HG02938 (cell line): ENCODE measurements at regions not wholly inside any gene's neighbourhood (a gene's known extent, or its start where the extent isn't known, plus 50 kb on each side); places are given as distances from the start of the nearest gene placed in this dataset.
"Not testable (repeated sequence)": the region's sequence is repeated elsewhere in the genome, so short reads cannot be mapped to it uniquely, and the experiment has no call there.

Experiments used
- ATAC-seq: cut with Tn5 transposase; IDR thresholded peaks from one replicate; pipeline ENCODE4 v1.9.1; 2021; ENCODE audit warnings: mild to moderate bottlenecking, moderate library complexity; ENCODE audit not compliant: unreplicated experiment

DNA sequence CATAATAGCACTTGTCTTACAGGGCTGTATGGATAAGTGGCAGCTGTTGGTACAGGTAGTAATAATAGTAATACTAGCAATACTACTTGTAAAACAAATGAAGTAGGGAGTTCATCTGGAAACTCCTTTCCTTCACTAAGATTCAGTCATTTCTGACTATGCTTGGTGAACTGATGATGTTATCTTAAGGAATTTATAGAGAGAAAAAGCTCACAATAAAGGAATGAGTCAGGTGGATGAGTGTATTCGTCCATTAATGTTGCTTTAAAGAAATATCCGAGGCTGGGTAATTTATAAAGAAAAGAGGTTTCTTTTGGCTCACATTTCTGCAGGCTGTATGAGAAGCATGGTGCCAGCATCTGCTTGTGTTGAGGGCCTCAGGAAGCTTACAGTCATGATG, 477.3 kb downstream of the KLF12 start:
- ATAC-seq, result no peak

GRCh38 chr13:73653688-73654087, 480.5 kb downstream of the KLF12 start:
- ATAC-seq, result no peak

- ATAC-seq, result no peak
Measured at GRCh38 chr13:73647417-73647816, 486.8 kb downstream of the KLF12 start.

- not testable (repeated sequence) for ATAC-seq
Measured at GRCh38 chr13:73640476-73641179, 493.6 kb downstream of the KLF12 start.

- ATAC-seq, result no peak
Measured at GRCh38 chr13:73635166-73635787, 498.9 kb downstream of the KLF12 start.

DNA sequence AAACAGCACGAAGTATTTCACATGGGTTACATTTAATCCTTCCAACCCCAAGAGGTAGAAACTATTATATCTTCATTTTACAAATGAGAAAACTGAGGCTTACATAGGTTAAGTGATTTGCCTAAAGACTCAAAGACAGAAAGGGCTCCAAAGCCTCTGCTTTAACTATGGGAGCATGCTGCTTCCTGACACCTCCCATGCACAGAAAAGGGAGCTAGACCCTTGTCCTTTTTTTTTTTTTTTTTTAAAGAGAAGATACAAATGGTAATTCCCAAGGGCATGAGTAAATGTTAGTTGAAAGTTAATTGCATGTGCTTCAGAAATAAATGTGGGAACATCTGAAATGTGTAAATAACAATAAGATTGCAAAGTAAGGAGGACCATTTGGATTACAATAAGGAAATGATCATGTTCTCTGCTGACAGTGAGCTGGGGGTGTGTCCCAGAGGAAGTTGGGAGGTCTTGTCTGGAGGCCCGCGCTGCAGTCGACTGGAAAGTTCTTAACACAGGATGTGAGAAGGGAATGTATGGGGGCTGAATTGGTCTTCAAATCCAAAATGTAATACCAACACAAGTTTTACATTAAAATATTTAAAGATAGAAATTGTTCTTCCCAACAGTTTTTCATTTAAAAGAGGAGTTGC, 500.3 kb downstream of the KLF12 start:
- no peak for ATAC-seq

- ATAC-seq, result no peak
Measured at GRCh38 chr13:73631411-73631810, 502.8 kb downstream of the KLF12 start.

GRCh38 chr13:73625562-73626339, 508.5 kb downstream of the KLF12 start:
- no peak for ATAC-seq

DNA sequence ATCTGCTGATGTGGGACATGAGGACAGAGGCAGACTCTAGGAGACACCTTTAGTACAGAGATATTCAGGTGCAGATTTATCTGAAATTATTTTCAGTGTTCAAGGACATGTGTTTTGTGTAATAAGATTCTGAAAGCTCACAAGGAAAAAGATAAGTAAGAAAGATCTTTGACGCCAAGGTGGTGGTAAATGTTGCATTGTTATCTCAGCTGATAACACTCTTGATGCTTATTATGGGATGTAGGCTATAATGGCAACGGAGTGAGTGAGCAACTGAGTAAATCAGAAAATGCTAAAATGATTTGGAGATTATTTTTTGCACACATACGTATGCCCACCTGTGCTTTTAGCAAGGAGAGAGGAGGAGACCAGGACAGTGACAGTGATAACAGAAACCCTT, 510.9 kb downstream of the KLF12 start:
- no peak for ATAC-seq

DNA sequence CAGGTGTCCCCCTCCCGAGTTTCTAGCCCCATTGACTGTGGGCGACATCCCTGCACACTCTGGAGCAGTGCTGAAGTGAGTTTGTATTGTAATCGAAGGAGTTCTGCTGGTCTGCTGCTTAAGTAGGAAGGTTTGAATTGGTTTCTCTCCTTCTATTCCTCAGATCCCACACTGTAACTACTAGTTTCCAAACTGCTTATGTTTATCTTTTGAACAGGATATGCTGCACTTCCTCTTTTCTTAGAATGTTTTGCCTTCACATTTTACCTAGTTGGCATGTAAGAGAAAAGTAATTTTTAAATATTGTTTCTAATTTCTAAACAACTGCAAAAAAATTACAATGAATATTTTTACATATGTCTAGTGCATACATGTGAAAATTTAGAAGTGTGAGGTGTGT, 511.8 kb downstream of the KLF12 start:
- no peak for ATAC-seq

DNA sequence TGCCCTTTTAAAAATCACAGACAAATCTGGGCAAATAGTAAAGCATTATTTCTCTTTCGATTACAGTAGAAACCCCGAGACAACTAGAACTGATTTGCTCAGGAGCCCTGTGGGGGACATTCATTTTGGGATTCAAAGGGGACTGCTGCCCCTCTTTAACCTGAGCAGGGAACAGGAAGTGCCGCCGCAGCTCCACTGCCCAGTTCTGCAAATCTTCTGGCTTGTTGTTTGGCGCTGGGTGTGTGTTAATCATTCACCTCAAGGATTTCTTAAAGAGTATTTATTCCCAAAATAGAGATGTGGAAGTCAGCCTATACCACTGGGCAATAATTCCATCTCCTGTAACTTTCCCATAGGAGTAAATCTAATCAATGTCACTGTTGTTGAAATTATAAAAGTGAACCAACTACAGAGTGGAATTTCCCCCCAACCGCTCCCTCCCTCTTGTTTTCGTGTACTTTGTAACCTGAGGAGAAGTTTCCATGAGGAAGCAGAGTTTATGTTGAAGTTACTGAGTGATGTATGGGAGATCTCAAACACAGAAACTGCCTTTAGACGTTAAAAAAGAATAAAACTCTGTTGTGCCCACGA, 515.8 kb downstream of the KLF12 start:
- ATAC-seq, result no peak

DNA sequence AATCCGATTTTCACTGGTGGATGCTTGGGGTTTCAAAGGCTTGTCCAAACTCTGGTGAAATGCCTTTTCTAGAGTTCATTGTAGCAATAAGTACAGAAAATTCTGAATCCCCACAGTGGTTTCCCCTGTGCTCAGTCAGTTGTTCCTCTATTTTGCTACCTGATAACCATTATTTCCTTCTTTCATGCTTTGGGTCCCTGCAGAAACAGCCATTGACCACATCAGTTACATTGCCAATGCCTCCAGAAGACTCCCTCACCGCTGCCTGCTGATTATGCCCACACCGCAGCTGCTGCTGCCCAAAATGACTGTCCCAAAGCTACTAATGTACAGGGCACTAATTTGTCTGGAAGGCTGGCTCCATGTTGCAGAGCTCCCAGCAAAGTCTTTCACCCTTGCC, 517.3 kb downstream of the KLF12 start:
- ATAC-seq, result no peak

DNA sequence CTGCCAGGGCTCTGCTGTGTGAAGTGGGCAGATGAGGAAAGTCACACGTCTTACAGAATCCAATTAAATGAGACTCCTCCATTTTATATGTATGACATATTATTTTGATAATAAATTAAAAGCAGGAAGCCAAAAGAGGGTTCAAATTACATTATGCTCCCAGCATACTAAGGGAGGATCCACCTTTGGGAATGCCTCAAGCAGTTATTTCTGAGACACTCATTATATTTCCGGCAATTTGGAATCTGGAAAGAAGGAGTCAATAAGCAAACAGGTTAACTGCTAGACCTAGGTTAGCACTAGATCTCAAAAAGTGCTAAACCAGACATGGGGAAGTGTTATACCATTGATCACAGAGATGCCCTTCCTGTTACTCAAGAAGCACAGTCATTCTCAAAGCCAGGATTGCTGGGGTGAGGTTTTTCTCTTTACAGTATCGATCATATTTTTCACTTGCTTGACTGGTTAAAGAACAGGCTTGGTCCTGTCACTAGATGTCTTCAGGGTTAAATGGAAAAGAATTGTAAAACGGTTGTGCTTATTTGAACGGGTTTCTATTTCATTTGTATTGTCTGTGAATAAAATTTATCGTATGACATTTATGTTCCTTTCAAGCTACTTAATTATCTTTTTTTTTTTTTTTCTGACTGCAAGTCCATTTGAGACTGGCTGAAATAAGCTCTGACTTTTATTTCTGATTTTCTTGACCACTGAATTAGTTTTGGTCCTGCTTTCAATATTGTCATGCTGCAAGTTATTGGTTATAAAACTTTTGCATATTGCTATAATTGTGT, 523.2 kb downstream of the KLF12 start:
- ATAC-seq, result no peak

DNA sequence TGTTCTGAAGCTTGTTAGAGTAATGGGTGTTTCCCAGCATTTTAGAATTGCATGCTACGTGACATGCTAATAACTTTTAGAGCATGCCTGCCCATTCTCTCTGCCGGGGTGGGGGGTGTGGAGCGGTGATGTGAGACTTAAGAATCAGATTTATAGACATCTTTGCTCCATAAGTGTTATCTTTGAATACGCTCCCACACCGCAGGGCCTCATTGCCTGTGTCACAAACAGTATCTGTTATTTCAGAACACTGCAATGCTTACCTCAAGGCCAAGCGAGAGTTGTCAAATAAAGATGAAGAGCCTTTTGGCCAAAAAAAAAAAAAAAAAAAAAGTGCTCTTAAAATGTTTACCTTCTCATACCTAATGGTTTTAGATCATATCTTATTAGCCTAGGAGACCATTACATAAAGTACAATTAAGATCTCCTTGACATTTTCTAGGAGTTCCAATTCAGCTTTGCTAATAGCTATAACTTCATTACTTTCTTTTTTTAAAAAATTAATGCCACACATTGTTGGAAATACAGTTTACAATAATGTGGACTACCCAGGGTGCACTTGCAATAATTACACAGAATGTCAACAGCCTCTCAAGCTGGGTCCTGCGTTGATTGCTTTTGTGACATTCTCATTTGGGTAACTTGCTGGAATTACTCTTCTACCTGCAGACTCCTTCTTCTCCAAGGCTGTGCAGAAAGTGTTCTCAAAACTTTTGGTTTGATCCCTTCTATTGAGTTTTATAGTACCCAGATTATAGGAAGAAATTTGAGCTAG, 525.3 kb downstream of the KLF12 start:
- no peak for ATAC-seq

DNA sequence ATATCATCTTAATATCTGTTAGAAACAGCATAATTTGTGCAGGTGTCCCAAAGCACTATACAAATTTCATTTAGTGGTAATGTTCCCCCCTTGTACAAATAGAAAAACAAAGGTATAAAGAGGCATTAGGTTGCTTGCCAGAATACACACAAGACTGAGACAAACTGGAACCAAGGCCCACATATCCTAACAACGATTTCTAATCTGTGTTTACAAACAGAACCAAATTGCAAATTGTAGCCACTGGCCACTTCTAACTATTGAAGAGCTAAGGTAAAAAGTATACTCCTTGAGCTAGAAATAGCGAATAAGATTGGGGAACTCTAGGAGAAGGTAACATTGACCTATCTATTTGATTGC, 526.1 kb downstream of the KLF12 start:
- no peak for ATAC-seq

GRCh38 chr13:73607489-73608156, 526.6 kb downstream of the KLF12 start:
- ATAC-seq, result no peak

DNA sequence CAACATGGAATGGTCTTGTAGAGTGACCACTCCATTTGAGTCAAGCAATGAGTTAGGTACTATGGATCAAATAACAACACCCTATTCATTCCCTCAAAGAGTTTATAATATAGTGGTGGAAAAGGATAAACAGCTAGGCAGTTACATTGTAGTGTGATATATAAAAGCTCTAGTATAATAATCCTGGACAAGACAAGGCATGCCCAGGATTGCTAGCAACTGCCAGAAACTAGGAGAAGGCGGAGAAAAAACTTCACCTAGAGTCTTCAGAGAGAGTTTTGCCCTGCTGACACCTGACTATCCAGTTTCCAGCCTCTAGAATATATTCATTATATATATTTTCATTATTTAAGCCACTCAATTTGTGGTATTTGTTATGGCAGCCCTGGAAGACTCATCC, 530.6 kb downstream of the KLF12 start:
- no peak for ATAC-seq

- no peak for ATAC-seq
Measured at GRCh38 chr13:73602295-73602694, 531.9 kb downstream of the KLF12 start.

DNA sequence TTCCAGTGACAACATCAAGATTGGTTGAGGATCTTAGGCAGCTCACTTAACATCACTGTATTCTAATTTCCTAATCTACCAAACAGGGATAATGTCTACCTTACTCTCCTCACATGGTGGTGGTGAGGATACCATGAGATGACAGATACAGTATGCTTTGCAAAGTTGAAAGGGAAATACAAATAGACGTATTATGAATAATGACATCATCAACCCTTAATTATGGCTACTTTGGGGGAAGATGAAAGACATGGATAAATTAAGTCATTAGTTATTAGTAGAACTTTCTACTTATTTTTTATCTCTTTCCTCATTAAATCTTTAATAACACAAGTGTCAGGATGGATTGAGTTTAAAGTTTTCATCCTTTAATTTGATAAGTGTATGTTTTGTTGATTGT, 532.5 kb downstream of the KLF12 start:
- no peak for ATAC-seq
